ENCODE measurements at regions not wholly inside any gene's neighbourhood (a gene's known extent, or its start where the extent isn't known, plus 50 kb on each side); places are given as distances from the start of the nearest gene placed in this dataset.
"Not testable (repeated sequence)": the region's sequence is repeated elsewhere in the genome, so short reads cannot be mapped to it uniquely, and the experiment has no call there.

DNA sequence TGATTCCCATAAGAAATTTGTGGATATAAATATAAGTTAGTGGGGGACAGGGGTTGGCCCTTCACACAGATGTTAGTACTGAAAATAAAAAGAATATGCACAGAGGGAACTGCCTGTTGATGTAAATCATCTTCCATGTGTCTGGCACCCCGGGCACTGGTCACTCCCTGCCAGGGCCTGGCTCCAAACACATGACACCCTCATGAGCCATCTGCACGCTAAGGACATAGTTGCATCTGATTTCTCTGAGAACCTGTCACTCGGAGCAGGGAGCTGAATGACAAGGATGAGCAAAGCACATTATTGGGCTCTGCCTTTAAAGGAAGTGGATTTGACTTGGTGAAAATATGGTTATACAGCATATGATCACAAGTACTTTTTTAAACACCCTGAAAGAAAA, 66.2 kb upstream of the TSC22D2 start:
- no peak for DNase-seq (ENCODE audit: low read depth in 2 of 2)
- TF ChIP-seq, protein P1, sequence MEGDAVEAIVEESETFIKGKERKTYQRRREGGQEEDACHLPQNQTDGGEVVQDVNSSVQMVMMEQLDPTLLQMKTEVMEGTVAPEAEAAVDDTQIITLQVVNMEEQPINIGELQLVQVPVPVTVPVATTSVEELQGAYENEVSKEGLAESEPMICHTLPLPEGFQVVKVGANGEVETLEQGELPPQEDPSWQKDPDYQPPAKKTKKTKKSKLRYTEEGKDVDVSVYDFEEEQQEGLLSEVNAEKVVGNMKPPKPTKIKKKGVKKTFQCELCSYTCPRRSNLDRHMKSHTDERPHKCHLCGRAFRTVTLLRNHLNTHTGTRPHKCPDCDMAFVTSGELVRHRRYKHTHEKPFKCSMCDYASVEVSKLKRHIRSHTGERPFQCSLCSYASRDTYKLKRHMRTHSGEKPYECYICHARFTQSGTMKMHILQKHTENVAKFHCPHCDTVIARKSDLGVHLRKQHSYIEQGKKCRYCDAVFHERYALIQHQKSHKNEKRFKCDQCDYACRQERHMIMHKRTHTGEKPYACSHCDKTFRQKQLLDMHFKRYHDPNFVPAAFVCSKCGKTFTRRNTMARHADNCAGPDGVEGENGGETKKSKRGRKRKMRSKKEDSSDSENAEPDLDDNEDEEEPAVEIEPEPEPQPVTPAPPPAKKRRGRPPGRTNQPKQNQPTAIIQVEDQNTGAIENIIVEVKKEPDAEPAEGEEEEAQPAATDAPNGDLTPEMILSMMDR (IDR thresholded peaks at IDR 0.05; ENCODE audit: low read depth, low read length), result no peak
- no peak overlapping the region for H3K4me3 ChIP-seq (replicated peaks in 1 of 2; ENCODE audit: low read depth in 2 of 2, low read length in 2 of 2)

DNA sequence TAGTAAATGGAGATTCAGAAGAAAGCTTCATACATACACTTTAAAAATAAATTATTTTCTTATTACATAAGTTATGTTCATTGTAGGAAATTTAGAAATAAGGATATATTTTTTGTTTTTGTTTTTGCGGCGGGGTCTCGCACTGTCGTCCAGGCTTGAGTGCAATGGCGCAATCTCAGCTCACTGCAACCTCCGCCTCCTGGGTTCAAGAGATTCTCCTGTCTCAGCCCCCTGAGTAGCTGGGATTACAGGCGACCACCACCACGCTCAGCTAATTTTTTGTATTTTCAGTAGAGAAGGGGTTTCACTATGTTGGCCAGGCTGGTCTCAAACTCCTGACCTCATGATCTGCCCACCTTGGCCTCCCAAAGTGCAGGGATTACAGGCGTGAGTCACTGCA, 71.7 kb upstream of the TSC22D2 start:
- not testable (repeated sequence) for H3K4me3 ChIP-seq (replicated peaks in 1 of 2; ENCODE audit: low read depth in 2 of 2, low read length in 2 of 2); DNase-seq (ENCODE audit: low read depth in 2 of 2)

DNA sequence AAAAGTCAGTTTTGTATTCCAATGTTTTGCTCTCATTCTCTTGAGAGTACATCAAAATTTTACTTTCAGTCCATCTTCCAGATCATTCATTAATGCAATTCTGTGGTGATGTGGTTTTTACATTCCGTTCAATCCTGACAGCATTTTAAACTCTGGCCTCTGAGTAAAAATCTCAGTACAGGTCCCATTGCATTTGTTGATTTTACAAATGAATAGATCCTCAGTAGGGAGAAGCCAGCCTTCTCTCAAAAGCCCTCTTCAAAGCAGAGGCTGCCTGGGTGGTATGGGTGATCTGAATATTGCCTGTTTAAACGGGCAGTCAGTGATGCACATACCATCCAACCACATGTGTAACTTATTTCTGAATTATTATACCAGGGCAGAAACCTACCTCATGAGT, 72.5 kb upstream of the TSC22D2 start:
- TF ChIP-seq, protein P1 (IDR thresholded peaks at IDR 0.05; ENCODE audit: low read depth, low read length), result no peak
- DNase-seq (ENCODE audit: low read depth in 2 of 2), result no peak

DNA sequence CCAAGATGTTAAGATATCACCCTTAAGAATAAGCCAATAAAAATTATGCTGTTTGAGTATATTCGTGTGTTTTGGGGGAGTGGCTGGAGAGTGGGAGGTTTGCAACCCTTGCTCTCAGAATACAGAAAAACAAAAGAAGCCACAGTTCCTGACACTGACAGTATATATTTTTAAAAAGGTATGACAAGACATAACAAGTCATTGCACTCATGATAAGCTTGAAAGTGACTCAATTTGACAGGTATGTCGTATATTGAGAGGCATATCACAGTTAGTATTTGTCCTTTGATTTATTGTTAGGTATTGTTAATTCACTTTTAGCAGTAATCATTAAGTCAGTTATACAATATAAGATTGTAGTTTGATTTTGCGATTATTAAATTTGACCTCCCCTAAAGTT, 73.1 kb upstream of the TSC22D2 start:
- H3K4me3 ChIP-seq (replicated peaks in 1 of 2; ENCODE audit: low read depth in 2 of 2, low read length in 2 of 2), result no peak overlapping the region
- no peak for DNase-seq (ENCODE audit: low read depth in 2 of 2)
- TF ChIP-seq, protein P1 (IDR thresholded peaks at IDR 0.05; ENCODE audit: low read depth, low read length), result no peak

More for the DNA sequence above, 72.5 kb upstream of the TSC22D2 start:
- H3K4me3 ChIP-seq (replicated peaks in 1 of 2; ENCODE audit: low read depth in 2 of 2, low read length in 2 of 2), result no peak overlapping the region

DNA sequence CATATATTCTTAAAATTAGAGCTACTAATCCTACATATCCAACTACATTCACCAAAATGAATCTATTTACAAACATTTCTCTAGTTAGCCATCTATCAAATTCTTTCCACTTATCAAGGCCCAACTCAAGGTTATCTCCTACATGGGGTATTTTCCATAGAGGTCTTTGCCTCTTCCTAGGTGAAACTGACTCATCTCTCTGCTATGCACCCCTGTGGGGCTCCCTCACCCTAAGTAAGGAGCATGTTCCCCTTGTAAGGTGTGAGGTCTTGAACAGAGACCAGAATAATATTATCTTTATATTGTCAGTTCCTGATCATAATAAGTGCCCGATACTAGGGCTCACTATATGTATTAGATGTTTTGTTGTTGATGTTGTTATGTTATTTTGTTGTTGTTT, 74.6 kb upstream of the TSC22D2 start:
- no peak overlapping the region for H3K4me3 ChIP-seq (replicated peaks in 1 of 2; ENCODE audit: low read depth in 2 of 2, low read length in 2 of 2)
- TF ChIP-seq, protein P1 (IDR thresholded peaks at IDR 0.05; ENCODE audit: low read depth, low read length), result no peak

DNA sequence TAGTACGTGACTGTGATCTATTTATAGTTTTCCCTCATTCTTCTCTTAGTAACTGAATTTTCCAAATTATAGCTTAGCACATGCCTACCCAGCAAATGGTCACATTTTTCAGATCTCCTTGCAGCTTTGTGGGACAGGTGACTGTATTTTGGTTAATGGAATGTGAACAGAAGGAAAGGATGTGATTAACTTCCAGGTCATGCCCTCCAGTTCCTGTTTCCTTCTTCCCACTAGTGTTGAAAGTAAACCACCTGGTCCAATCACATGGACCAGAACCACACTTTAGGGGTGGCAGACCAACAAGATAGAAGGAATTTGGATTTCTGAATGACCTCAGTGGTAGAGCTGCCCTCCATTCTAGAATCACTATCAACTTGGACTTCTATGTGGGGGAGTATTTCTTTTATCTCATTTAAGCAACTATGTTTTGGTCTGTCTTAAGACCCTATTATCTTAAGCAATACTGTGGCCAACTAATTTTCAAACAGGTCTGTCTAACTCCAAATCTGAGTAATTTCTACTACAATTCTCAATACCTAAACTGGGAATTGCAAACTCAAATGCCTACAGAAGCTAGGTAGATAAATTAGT, 76.0 kb upstream of the TSC22D2 start:
- TF ChIP-seq, protein P1 (IDR thresholded peaks at IDR 0.05; ENCODE audit: low read depth, low read length), result no peak
- H3K4me3 ChIP-seq (replicated peaks in 1 of 2; ENCODE audit: low read depth in 2 of 2, low read length in 2 of 2), result no peak overlapping the region
- DNase-seq (ENCODE audit: low read depth in 2 of 2), result no peak

More for the DNA sequence above, 74.6 kb upstream of the TSC22D2 start:
- DNase-seq (ENCODE audit: low read depth in 2 of 2), result no peak

DNA sequence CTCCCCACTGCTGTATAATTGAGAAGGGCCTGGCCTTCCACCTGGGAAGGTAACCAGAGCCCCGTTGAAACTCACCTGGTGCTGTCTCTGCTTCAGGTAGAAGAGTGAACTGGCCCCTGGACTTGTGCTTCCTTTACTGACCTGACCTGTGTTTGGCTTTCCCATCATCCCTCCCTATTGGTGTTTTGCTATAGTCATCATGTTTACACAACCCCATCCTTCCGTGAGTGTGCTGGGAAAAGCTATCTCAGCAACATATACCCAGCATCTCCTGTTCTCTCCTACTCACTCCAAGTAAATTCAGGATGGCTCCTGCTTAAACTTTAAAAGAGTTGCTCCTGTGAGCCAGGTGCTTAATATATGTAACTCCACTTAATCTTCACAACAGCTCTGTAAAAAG, 77.2 kb upstream of the TSC22D2 start:
- no peak overlapping the region for H3K4me3 ChIP-seq (replicated peaks in 1 of 2; ENCODE audit: low read depth in 2 of 2, low read length in 2 of 2)
- no peak for DNase-seq (ENCODE audit: low read depth in 2 of 2)
- TF ChIP-seq, protein P1 (IDR thresholded peaks at IDR 0.05; ENCODE audit: low read depth, low read length), result no peak
